Epithelial cell of prostate (primary cell): ENCODE measurements at regions not wholly inside any gene's neighbourhood (a gene's known extent, or its start where the extent isn't known, plus 50 kb on each side); places are given as distances from the start of the nearest gene placed in this dataset.
"Not testable (repeated sequence)": the region's sequence is repeated elsewhere in the genome, so short reads cannot be mapped to it uniquely, and the experiment has no call there.

Source experiments
- DNase-seq: peaks from one replicate; pipeline ENCODE4 v3.0.0-alpha.2; 2011; ENCODE audit warnings: low read depth, low spot score
- H3K27ac ChIP-seq: fragments of 450-650 bp; 2 replicates; pipeline ENCODE4 v1.5.1; 2017; ENCODE audit warnings: mild to moderate bottlenecking

GRCh38 chr7:79739036-79739709 lies 285.7 kb upstream of the MAGI2 start:
- not testable (repeated sequence) for H3K27ac ChIP-seq, DNase-seq

DNA sequence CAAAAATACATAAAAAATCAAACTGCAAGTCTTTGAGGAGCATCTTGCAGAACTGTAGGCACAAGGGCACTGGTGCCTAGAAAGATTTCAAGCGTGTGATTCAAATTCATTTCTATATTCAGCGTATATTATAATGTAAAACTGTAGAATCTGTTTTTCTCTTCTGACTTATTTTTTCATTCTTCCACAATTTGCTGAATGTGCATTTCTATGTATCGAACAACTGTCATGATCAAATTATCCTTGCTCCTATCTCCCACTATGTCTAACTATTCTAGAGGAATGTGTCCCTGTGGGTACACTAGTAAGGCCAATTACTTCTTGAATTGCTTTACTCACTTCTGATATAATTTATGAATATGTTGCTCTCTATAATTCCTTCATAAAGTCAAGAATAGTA lies 283.0 kb upstream of the MAGI2 start:
- no peak for DNase-seq
- no peak overlapping the region for H3K27ac ChIP-seq

GRCh38 chr7:79735012-79735411 lies 281.5 kb upstream of the MAGI2 start:
- no peak for DNase-seq

DNA sequence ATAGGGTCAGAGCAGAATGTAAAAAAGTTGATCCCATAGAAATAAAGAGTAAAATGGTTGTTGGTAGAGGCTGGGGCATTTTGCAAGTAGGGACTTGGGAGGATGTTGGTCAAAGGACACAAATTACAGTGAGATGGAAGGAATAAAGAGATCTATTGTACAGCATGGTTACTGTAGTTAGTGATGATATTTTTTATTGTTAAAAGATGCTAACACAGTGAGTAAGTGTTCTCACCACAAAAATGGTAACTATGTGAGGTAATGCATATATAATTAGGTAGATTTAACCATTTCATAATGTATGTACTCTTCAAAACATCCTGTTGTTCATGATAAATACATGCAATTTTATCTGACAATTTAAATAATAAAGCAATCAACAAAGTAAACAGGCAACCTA lies 280.7 kb upstream of the MAGI2 start:
- peak; percentile 46 for DNase-seq
- H3K27ac ChIP-seq, result no peak overlapping the region

More at GRCh38 chr7:79735012-79735411, 281.5 kb upstream of the MAGI2 start:
- no peak overlapping the region for H3K27ac ChIP-seq

- H3K27ac ChIP-seq, result no peak overlapping the region
- DNase-seq, result no peak
Measured at GRCh38 chr7:79732535-79732934, 279.1 kb upstream of the MAGI2 start.

GRCh38 chr7:79730971-79731370 lies 277.5 kb upstream of the MAGI2 start:
- H3K27ac ChIP-seq, result no peak overlapping the region
- DNase-seq, result no peak

DNA sequence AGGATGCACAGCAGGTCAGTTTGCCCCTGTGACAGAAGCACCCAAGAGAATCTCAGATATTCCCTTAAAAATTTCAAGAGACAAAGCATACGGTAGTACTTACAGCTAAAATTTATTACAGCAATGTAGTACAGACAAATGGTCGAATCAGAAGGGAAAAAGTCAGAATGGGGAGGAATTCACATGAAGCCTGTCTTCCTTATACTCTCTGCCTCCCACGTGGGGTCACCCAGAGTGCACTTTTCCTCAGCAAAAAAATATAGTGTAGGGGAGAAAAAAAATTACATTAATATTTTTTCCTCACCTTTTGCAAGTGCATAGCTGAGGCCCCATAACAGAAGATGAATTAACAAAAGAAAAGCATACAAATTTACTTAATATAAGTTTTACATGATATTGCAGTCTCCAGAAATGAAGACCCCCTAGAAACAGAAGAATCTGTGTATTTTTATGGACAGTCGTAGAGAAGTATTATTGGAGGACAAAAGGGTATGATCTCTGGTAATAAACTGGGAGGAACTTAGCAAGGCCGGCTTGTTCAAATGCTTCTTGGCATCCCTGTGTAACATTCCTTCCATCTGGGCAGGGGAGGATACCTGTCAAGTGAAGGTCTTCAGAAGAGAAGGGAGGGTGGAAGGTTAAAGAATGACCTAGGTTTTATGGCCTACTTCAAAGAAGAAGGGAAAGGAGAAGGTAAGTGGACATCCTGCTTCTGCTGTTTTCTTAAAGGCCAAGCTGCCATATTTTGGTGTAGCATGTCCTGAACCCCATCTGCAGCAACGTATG lies 270.6 kb upstream of the MAGI2 start:
- DNase-seq, result no peak

GRCh38 chr7:79722217-79722616 lies 268.8 kb upstream of the MAGI2 start:
- DNase-seq, result no peak
- H3K27ac ChIP-seq, result no peak overlapping the region

More for the DNA sequence above, 270.6 kb upstream of the MAGI2 start:
- H3K27ac ChIP-seq, result no peak overlapping the region

DNA sequence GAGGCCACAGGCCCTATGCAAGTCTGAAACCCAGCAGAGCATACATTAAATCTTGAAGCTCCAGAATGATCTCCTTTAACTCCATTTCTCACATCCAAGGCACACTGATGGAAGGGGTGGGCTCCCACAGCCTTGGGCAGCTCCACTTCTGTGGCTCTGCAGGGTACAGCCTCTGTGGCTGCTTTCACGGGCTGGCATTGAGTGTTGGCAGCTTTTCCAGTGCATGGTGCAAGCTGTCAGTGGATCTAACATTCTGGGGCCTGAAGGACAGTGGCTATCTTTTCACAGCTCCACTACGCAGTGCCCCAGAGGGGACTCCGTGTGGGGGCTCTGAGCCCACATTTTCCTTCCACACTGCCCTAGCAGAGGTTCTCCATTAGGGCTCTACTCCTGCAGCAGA lies 265.7 kb upstream of the MAGI2 start:
- no peak for DNase-seq
- no peak overlapping the region for H3K27ac ChIP-seq

DNA sequence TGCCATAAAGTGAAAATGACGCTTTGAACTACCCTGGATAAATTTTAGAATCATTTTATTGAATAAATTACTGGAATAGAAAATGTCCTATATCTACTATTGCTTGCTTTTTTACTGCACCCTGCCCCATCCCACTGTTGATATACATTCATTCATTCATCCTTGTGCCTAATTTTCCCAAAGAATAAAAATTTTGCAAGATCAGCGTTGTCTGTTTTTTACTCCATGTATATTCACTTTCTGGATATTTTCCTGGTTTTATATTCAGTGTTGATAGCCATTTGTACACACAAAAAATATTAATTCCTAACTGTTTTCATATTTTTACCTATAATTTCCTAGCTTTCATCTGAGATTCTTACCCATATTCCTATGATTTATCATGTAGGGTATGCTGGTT lies 262.9 kb upstream of the MAGI2 start:
- DNase-seq, result no peak
- H3K27ac ChIP-seq, result no peak overlapping the region

DNA sequence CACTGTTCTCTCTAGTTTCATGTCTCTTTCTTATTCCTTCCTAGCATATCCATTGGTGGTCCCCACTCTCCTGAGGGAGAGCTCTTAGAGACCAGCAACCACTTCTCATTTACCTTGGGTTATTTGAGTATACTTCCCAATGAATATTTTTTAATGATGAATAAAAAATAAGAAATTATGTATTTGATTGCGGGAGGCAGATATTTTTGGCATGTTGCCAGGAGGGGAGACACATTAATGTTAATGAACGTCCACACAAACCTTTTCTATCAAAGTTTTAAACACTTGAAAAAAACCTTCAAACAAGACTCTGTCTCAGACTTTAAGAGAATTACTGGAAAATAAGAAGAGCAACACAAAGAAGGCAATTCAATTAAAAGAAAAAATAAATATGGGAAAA lies 260.6 kb upstream of the MAGI2 start:
- DNase-seq, result no peak
- no peak overlapping the region for H3K27ac ChIP-seq

- H3K27ac ChIP-seq, result no peak overlapping the region
- no peak for DNase-seq
Measured at GRCh38 chr7:79713276-79713675, 259.8 kb upstream of the MAGI2 start.

DNA sequence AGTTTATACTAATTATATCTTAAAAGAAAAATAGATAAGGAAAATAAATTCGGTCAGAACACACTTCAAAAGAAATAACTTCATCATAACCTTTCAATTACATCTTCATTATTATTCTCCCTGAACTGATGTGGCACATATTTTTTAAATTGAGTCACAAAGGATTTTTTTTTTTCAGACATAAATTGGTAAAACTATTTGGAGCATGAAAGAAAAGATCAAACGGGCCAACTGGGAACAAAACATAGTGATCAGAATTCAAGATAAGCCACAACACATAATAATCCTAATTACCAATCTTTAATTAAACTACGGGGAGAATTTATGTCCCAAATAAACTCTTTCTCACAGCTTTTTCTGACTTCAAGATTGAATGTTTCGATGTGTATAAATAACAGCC lies 258.2 kb upstream of the MAGI2 start:
- no peak for DNase-seq
- no peak overlapping the region for H3K27ac ChIP-seq

DNA sequence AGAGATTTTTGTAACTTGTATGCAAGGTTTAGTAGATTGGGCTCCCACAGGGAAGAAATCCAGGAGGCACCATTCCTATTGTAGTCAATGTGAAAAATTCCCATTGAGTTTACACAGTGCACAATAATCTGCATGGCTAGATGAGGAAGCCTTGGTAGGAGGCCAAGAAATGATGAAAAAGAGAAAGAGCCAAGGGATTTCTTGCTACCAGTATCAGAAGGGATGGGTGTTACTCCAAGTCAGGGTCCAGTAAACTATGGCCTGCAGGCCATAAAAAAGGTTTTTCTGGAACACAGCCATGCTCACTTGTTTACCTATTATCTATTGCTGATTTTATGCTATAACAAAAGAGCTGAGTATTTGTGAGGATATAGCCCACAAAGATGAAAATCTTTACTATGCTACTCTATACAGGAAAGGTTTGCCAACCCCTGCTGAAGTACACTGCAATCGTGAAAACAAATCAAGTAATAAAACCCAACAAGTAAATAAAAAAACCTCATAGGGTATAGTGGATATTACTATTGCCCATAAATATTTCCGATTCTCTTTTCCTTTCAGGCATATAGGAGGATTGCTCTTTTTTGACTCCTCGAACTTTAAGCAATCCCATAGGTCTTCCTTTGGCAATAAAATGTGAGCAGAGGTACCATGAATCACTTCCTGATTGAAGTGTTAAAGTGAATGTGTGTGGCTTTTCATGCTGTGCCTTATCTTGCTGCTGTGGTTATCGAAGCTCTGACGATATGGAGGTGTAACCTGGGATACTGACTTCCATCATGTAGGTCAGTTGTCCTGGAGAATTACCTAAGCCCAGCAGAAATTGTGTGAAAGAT lies 256.3 kb upstream of the MAGI2 start:
- peak; percentile 12 for DNase-seq

GRCh38 chr7:79702116-79702515 lies 248.6 kb upstream of the MAGI2 start:
- no peak for DNase-seq
- no peak overlapping the region for H3K27ac ChIP-seq

More for the DNA sequence above, 256.3 kb upstream of the MAGI2 start:
- H3K27ac ChIP-seq, result peak overlapping the region; percentile 15

DNA sequence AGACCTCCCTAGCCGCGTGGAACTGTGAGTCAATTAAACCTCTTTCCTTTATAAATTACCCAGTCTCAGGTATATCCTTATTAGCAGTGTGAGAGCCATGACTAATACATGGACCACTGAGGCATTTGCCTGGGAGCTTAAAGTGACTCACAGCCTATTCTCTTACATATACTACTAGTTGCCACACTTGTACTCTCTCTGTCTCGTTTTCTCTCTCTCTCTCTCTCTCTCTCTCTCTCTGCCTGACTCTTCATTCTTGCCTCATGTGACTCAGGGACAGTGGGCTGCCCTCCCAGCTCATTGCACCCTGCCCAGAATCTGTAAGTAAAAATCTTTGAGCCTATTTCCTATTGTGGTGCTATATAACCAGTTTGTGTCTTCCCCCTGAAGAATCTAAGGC lies 238.5 kb upstream of the MAGI2 start:
- DNase-seq, result peak; percentile 96

GRCh38 chr7:79691074-79691473 lies 237.6 kb upstream of the MAGI2 start:
- H3K27ac ChIP-seq, result no peak overlapping the region

More for the DNA sequence above, 238.5 kb upstream of the MAGI2 start:
- peak overlapping the region; percentile 37 for H3K27ac ChIP-seq

DNA sequence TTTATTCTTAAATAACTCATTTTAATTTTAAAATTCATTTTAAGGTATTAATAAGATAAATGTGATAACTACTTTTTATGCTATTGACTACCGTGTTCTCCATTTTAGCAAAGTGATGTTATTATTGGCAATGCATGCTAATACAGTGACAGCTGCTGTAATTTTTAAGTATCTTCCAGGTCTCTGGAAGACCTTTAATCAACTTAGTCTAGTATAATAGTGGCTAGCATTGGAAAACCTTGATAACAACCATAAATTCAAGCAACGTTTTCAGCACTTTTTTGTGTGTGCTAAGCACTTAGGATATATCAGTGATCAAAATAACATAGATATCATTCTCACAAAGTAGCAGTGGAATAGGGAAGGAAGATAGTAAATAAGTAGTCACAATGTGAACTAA lies 230.9 kb upstream of the MAGI2 start:
- no peak overlapping the region for H3K27ac ChIP-seq
- DNase-seq, result no peak

More at GRCh38 chr7:79691074-79691473, 237.6 kb upstream of the MAGI2 start:
- DNase-seq, result no peak

GRCh38 chr7:79683916-79684315 lies 230.4 kb upstream of the MAGI2 start:
- DNase-seq, result no peak
- H3K27ac ChIP-seq, result no peak overlapping the region

- H3K27ac ChIP-seq, result no peak overlapping the region
Measured at GRCh38 chr7:79683185-79683890, 229.9 kb upstream of the MAGI2 start.

More at GRCh38 chr7:79683185-79683890, 229.9 kb upstream of the MAGI2 start:
- DNase-seq, result peak; percentile 20
